ENCODE measurements at regions not wholly inside any gene's neighbourhood (a gene's known extent, or its start where the extent isn't known, plus 50 kb on each side); places are given as distances from the start of the nearest gene placed in this dataset.

DNA sequence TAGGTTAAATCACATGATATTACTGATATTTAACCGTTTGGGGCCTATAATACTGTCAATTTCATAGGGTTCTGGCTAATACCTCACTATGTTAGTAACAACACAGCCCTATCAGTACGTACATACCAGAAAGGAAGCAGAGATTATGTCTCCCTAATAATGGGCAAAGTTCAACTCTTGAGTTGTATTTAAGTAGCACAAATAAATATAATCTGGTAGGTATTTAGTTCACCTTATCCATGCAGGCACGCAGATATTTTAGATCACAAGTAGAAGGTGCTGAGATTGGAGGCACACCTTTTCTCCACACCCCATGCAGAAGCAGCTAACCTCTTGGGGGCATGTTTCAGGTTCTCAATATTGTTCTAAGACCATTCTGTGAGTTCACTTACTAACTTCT lies 118.9 kb downstream of the IRS1 start:
- DNase-seq (ENCODE audit: low read depth, low spot score) = no peak
- H3K27ac ChIP-seq = no peak overlapping the region

DNA sequence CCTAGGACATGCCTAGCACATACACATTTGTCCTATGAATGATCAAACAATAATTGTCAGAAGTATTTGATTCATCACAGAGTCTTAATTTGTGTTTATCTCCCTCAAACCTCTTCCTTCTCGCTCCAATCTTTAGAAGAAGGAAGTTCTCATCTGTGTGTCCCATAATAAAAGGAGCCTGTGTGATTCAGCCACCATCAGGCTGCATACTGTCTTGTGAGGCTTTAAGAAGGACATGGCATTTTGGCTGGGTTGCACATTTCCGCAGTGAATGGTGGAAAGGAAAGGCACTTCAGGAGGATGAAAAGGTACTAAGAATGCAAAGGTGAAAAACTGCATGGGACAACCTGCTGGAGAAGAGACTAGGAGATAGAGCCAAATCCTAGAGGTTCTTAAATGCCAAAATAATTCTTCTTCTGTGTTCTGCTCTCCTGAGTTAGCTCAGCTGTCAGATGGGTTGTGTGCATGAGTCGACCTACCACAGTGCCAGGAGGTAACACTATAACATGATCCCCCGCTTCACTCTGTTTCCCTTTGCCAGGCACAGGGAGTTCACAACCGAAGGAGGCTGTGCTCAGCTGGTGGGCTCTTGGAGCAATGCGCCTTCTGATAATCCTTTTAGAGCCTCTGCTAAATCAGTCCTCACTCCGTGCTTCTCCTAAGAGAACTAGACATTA lies 120.1 kb downstream of the IRS1 start:
- DNase-seq (ENCODE audit: low read depth, low spot score) = no peak
- H3K27ac ChIP-seq = no peak overlapping the region

DNA sequence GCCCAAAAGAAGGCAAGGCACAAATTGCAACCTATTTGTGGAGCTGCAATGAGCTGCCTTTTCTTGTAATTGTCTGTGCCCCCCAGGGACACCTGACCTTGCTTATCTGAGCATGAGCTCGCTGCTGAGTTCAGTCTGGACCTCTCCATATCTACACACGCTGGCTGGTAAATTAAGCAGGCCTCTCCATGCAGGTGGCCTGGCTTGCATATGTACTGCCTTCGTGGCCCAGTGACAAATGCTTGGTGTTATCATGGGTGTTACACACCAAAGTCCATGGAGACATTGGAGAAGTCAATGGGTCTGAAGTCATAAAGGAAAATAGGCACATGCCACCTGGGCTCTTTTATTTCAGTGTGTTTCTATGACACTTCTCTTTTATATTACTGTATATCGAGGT lies 121.2 kb downstream of the IRS1 start:
- DNase-seq (ENCODE audit: low read depth, low spot score) = no peak
- no peak overlapping the region for H3K27ac ChIP-seq

DNA sequence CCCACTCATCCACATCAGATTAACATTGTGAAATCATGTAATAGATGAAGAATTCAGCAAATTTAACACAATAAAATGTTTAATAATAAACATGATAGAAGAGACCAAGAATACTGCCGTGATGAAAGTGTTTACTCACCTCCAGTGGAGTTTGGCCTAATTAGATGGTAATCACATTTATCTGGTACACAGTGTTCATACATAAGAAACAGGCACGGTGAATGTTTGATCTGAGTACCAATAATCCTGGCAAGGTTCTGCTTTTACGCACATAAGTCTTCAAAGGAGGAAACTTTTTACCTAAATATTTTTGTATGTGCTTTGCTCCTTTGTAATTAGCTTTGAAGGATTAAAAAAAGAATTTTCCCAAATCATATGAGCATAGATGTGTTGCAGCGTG lies 122.5 kb downstream of the IRS1 start:
- DNase-seq (ENCODE audit: low read depth, low spot score) = no peak
- no peak overlapping the region for H3K27ac ChIP-seq

DNA sequence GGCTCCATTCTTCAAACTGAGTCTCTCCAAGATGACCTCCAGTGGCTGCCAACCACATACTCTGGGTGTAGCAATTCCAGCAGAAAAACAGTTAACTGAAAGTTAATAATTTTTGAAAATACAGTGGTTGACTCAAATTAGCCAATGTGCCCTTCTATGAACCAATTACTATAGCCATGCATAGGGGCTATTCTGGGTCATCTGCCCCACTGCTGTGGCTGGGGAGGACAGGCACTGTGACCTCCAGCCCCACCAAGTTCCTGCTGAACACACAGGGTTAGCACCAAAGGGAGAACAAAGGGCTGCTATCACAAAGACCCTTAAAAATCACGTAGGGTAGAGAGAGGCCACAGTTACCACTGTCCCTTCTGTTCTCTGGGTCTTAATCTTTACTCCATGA lies 123.0 kb downstream of the IRS1 start:
- DNase-seq (ENCODE audit: low read depth, low spot score) = no peak
- H3K27ac ChIP-seq = no peak overlapping the region

DNA sequence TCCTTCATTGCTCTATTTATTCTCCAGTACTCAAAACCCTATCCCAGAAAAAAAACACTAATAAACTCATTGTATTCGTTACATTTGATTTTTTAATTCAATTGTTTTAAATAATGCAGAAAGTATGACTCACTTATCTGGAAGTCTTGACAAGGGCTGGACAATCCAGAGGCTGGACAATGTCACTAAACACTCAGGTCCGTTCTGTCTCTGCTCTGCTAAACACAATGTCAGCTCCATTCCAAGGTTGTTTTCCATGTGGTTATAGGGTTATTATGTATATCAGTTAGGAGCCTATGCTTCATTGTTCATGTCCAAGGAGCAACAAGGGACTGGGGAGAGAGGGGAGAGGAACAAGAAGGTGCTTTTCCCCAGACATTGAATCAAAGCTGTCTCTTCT lies 125.5 kb downstream of the IRS1 start:
- peak overlapping the region; percentile 56 for H3K27ac ChIP-seq
- no peak for DNase-seq (ENCODE audit: low read depth, low spot score)

DNA sequence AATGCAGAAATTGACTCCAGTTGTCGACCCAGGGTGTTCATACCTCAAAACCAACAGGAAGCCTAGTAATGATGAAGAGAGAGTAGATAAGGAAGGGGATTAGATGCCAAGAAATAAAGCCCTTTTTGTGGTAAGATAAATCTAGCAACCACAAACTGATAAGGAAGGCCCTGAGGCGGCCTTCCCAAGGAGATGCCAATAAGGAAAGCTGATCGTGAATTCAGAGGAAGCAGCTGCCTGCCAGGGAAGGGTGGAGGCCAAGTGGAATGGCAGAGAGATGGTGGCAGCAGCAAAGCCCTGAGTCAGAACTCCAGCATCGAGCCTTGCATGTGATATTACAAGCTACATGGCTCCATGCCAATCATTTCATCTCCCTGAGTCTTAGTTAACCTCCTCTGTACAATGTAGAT lies 126.3 kb downstream of the IRS1 start:
- peak overlapping the region; percentile 56 for H3K27ac ChIP-seq
- DNase-seq (ENCODE audit: low read depth, low spot score) = peak; percentile 70

DNA sequence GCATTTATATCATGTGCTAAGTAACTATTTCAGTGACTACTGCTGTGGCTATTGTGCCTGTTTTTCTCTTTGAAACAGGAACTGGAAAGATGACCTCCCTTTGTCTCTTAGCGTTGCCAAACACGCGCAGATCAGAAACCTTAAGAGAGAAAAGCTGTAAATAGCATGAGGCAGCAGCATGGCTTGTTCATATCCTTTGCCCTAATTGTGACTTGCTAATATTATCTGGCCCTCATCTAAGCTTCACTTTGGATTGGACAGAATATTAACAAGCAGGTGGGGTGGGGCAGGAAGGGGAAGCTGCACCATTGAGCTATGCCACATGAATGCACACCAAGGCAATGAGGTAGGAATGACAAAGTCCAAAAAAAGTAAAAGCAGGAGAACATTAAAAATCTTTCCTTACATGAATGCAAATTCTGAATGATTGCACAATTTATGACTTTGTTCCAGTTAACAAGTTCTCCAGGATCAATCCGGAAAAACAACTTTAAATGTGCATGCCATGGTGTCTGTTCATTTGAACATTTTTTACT lies 128.4 kb downstream of the IRS1 start:
- H3K27ac ChIP-seq = peak overlapping the region; percentile 47
- DNase-seq (ENCODE audit: low read depth, low spot score) = no peak

DNA sequence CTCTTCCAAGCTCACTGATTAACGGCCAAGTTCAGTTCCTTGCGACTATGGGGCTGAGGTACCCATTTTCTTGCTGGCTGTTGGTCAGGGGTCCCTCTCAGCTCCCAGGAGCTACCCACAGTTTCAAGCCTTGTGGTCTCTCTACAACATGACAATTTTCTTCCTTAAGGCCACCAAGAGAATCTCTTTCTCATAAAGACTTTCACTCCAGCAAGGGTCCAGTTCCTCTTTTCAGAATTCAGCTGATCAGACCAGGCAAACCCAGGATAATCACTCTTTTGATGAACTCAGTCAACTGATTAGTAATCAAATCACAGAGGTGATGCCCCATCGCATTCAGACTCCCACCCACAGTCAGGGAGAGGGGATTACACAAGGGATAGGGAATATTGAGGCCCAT lies 129.7 kb downstream of the IRS1 start:
- H3K27ac ChIP-seq = no peak overlapping the region
- no peak for DNase-seq (ENCODE audit: low read depth, low spot score)

DNA sequence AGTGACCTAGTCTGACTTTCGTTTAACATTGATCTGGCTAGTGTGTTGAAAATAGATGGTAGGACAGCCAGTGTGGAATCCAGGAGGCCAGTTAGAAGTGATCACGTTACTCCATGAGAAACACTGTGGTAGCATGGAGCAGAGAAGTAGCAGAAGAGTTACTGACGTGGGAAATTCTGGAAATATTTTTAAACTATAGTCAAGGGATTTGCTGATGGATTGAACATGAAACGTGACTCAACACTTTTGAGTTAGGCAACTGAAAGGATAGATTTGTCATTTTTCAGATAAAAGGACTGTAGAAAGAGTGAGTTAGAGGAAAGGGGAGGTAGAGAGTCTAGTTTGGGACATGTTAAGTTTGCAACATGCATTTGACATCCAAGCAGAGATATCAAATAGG lies 130.4 kb downstream of the IRS1 start:
- no peak overlapping the region for H3K27ac ChIP-seq
- DNase-seq (ENCODE audit: low read depth, low spot score) = no peak

DNA sequence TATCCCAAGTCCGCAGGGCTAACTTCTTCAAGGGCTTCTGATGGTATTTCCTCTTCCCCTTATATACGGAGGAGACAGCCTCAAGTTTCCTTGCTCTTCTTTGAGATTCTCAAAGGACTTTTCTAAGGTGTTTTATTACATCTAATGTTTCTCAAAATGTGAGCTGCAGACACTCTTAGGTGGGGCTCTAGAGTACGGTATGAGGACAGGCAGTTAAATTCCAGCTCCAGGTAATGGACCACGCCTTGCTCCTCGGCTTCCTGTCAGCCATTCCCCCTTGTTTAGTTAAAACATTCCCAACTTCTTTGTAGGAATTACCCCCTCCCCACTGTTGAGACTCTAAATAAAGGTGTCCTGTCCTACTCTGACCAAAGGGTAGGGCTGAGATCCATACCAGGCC lies 131.9 kb downstream of the IRS1 start:
- DNase-seq (ENCODE audit: low read depth, low spot score) = no peak
- no peak overlapping the region for H3K27ac ChIP-seq

DNA sequence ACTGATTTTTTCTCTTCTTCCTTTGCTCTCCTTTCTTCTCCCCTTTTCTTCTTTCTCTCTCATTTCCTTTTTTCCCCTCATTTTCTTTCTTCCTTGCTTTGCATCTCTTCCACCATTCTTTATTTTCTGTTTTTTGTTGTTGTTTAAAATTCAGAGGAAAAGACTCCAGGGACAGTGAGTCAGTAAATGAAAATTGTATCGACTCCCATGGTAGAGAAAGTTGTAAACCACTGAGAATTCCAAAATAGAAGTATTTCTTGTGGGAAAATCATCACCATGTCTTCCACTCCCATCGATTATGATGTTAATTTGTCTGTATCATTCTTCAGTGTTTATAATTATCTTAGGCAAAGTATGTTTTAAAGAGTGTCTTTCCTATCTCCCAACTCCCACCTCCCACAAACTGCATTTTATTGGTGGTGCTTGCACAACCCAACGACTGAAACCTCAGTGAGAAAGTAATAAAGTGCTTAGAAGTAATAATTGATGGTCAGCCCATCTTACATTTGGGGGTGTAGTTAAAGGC lies 134.3 kb downstream of the IRS1 start:
- H3K27ac ChIP-seq = no peak overlapping the region
- no peak for DNase-seq (ENCODE audit: low read depth, low spot score)

DNA sequence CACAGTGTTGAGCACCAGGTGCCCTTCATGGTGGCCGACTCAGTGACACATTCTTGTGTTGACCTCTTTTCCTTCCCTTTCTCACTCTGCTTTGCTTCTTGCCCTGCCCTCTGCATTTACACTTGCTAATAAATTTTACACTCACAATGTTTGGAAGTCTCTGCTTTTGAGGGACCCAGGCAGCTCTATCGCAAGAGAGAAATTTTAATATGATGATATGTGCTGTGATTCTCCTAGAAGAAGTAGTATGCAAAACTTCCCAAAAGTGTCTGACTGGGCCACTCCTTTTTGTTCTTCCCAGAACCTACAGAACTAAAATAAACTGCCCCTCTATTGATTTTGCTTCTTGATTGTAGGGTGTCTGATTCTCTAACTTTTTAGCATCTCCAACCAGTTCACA lies 135.0 kb downstream of the IRS1 start:
- no peak for DNase-seq (ENCODE audit: low read depth, low spot score)
- H3K27ac ChIP-seq = no peak overlapping the region

DNA sequence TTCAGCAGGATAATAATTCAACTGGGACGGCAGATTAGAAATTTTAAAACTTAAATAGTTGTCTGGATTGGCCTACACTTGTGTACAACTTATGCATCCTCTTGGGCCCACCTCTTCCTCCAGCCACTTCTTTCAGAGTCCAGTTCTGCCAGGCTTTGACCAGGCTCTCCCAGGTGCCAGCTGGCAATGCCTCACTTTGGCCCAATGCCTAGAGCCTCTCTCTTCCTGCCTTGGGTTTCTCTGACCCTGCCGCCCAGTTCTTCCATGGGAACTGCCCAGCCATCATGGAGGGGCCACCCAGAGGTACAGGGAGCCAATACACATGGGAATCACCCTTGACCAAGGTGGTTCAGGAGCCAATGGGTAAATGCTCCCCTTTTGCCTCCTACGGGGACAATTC lies 135.5 kb downstream of the IRS1 start:
- no peak for DNase-seq (ENCODE audit: low read depth, low spot score)

DNA sequence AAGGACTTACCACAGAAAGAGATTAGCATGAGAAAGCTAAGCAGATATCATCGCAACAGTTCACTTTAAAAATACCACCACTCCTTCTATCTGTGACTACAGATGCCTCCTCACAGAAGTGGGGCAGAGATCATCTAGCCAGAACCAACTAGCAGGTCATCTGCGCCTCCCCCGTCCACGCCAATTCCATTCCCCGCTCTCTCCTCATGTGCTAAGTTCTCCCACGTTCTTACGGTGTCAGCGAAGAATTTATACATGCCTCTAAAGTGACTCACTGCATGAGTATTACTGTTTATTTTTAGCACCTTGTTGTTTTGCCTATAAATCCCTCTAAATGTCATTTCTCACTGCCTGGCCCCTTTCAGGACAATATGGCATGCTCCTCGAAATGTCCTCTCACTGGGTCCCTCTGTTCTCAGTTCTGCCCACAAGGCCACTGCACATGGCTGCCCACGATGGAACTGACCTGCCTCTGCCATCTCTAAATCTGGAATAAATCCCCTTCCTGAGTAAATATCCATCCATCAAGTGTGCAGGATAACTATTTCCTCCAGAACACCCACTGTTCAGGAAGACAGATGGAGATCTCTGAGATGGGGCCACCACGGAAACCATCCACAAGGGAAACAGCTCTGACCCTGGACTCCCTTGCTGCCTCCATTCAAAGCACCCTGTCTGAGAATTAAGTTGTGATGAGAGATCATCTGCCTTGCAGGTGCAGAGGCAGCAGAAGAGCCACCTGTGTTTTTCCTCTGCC lies 137.7 kb downstream of the IRS1 start:
- H3K27ac ChIP-seq = no peak overlapping the region
- peak; percentile 16 for DNase-seq (ENCODE audit: low read depth, low spot score)

More for the DNA sequence above, 135.5 kb downstream of the IRS1 start:
- H3K27ac ChIP-seq = no peak overlapping the region

DNA sequence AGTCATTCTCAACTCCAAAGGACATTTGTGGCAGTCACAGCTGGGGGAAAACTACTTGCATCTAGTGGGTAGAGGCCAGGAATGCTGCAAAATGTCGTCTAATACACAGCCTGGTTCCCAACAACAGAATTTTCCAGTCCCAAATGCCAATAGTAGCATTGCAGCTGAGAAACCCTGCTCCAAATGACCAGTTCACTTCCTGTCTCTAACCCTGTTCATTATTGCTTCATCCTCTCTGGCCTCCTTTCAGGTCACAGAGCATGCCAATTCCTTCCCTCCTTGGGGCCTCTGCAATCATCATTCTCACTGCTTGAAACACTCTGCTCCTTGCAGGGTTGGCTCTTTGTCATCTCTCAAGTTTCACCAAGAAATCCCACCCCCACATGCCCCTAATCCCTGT lies 139.1 kb downstream of the IRS1 start:
- no peak overlapping the region for H3K27ac ChIP-seq

DNA sequence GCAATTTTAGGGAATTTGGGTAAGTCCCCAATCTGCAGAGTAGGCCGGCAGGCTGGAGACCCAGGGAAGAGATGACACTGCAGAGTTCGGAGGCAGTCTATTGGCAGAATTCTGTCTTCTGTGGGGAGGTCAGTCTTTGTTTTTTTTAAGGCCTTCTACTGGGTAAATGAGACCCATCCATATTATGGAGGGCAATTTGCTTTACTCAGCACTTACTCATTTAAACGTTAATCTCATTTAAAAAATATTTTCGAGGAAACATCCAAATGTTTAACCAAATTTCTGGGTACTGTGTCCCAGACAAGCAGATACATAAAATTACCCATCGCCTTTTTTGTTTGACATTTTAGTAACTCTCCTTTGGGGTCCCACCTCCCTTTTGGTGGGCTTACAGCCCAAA lies 139.5 kb downstream of the IRS1 start:
- no peak for DNase-seq (ENCODE audit: low read depth, low spot score)
- no peak overlapping the region for H3K27ac ChIP-seq

More for the DNA sequence above, 139.1 kb downstream of the IRS1 start:
- no peak for DNase-seq (ENCODE audit: low read depth, low spot score)

DNA sequence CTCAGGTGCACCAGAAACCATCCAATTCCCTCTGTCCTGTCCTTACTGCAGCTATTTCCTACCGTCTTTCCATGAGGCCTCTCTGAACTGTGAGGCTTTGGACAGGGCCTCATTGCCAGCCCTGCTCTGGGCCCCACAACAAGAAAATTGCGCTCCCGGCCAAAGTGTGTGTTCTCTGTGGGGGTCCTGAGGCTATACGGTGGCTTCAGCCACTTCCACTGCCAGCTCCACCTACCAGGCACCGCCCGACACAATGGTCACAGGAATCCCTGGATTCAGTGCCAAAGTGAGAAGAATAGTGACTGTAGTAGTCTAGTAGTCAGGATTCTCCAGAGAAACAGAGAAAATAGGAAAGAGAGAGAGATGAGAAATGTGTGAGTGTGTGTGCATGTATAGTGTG lies 140.2 kb downstream of the IRS1 start:
- no peak for DNase-seq (ENCODE audit: low read depth, low spot score)
- H3K27ac ChIP-seq = no peak overlapping the region

DNA sequence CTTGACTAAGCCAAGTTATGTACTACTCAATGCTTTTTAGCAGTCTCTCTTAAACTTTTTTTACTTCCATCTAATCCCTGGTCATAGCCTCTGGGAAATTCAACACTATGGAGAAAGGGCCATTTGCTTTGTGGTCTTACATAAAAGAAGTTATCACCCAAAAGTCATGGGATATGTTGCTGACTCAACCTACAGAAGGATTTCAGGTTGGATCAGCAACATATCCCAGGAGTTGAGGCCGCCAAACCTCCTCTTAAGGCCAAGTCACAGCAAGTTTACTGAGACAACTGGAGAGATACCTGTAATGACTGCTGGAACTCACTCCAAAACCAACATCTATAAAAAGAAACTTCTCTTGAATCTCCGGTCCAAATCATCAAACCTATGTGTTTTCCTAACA lies 141.1 kb downstream of the IRS1 start:
- H3K27ac ChIP-seq = peak overlapping the region; percentile 26
- peak; percentile 36 for DNase-seq (ENCODE audit: low read depth, low spot score)

DNA sequence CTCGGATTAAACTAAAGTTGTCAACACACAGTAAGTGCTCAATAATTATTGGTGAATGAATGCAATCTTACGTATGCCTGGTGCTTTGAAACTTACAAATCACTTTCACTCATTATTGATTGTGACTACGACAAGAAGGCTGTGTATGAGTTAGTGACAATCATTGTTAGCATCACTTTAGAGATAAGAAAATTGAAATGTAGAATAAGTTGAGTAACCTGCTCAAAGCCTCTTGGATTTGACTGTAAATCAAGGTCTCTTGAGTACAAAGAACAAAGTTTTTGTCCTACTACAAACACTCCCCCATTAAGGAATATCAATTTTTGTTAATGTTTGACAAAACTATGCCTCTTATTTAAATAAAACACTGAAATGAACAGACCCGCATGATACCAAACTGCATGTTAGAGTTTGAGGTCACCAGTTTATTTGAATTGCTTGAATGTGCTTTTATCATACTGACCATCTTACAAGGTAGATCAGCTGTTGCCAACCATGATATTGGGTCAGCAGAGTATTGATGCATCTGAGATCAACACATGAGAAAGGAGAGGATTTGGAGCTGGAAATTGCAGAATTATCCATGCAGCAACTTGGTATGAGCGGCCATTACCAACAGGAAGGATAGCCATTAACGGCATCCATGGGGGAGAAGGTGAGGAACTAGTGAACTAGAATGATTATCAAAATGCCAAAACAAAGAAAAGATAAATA lies 142.1 kb downstream of the IRS1 start:
- no peak overlapping the region for H3K27ac ChIP-seq
- no peak for DNase-seq (ENCODE audit: low read depth, low spot score)

DNA sequence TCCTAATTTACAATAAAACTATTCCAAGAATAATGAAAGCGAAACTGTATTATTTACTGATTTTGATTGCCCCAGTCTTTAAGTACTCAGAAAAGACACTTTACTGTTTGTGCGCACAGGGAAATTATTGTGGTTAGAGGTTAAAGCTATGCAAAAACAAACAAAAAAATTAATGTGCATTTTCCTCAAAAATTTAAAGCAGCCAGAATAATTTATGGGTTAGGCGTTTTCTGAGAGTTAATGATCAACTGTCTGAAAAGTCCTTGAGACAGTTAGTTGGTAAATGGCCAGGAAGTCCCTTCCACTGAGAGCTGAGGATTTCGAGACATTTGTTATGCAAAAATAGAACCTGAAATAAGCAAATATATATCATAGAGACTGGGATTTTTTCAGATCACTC lies 143.3 kb downstream of the IRS1 start:
- H3K27ac ChIP-seq = no peak overlapping the region
- no peak for DNase-seq (ENCODE audit: low read depth, low spot score)

Measured in epithelial cell of prostate (primary cell).